Suprapubic skin (tissue), 4 donors: ENCODE measurements at regions not wholly inside any gene's neighbourhood (a gene's known extent, or its start where the extent isn't known, plus 50 kb on each side); places are given as distances from the start of the nearest gene placed in this dataset.

Source experiments
- EP300 ChIP-seq: sonication (generic); formaldehyde crosslinking; IDR thresholded peaks from one replicate; pipeline ENCODE4 v1.6.1; 2017; ENCODE audit warnings: antibody characterized with exemption
- POLR2AphosphoS5 ChIP-seq, 3 donors: sonication (generic); formaldehyde crosslinking; IDR thresholded peaks; one replicate each; pipeline ENCODE4 v1.6.1; 2017; ENCODE audit warnings: antibody characterized with exemption in 3 of 3
- TF ChIP-seq, protein P1 (sequence below), 2 donors: fragments of 200-600 bp in 1 of 2; fragments of 450-650 bp in 1 of 2; sonication (generic) in 1 of 2; IDR thresholded peaks; one replicate each; pipeline ENCODE4 v1.5.1; 2016 to 2019; ENCODE audit warnings: antibody characterized with exemption in 2 of 2, mild to moderate bottlenecking in 1 of 2, moderate library complexity in 1 of 2

DNA sequence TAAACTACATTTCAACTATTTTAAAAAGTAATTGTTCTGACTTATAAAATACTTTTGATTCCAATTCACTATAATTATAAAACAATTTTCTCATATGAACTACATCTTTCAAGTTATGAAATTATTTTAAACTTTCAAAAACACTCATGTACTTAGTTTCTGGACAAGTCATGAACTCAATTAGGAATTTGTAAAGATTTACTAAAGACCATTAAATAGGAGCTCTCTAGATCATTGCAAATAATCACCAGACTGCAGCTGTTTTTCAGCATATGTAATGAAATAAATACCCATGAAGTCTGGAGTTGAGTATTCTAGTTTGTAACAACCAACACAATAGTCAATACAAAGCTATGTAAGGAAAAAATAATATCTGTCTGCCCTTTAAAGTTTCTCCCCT lies 605.1 kb upstream of the MIR17HG start:
- TF ChIP-seq POLR2AphosphoS5 (IDR thresholded peaks at IDR 0.05) (no peak), EP300 (no peak)
- TF ChIP-seq, protein P1, sequence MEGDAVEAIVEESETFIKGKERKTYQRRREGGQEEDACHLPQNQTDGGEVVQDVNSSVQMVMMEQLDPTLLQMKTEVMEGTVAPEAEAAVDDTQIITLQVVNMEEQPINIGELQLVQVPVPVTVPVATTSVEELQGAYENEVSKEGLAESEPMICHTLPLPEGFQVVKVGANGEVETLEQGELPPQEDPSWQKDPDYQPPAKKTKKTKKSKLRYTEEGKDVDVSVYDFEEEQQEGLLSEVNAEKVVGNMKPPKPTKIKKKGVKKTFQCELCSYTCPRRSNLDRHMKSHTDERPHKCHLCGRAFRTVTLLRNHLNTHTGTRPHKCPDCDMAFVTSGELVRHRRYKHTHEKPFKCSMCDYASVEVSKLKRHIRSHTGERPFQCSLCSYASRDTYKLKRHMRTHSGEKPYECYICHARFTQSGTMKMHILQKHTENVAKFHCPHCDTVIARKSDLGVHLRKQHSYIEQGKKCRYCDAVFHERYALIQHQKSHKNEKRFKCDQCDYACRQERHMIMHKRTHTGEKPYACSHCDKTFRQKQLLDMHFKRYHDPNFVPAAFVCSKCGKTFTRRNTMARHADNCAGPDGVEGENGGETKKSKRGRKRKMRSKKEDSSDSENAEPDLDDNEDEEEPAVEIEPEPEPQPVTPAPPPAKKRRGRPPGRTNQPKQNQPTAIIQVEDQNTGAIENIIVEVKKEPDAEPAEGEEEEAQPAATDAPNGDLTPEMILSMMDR (IDR thresholded peaks at IDR 0.05), result no peak
